ENCODE measurements at regions not wholly inside any gene's neighbourhood (a gene's known extent, or its start where the extent isn't known, plus 50 kb on each side); places are given as distances from the start of the nearest gene placed in this dataset.

DNA sequence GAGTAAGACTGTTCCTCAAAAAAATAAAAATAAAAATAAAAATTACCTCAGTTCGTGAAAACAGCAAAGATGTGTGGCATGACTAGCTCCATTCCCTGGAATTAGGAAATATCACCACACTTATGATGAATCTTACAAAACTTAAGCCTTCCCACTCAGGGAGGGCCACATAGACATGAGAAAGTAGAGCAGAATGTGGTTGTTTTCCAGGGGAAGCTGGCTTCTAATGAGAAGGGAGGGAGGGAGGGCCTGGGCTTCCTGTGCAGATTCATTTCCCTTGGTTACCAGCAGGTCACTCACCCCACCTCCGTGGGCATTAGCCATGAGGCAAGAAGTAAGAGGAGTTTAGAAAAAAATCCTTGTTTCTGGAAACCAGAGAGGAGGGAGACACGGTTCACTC is 95.9 kb upstream of the RMDN2 start:
- TF ChIP-seq NR2F2 (IDR thresholded peaks at IDR 0.05) (no peak), RAD21 (IDR thresholded peaks at IDR 0.05) (peak in 1 of 2 donors; percentile 24), SP1 (IDR thresholded peaks at IDR 0.05) (no peak), TAF1 (conservative IDR thresholded peaks at IDR 0.05) (no peak)
- TF ChIP-seq, protein P1, sequence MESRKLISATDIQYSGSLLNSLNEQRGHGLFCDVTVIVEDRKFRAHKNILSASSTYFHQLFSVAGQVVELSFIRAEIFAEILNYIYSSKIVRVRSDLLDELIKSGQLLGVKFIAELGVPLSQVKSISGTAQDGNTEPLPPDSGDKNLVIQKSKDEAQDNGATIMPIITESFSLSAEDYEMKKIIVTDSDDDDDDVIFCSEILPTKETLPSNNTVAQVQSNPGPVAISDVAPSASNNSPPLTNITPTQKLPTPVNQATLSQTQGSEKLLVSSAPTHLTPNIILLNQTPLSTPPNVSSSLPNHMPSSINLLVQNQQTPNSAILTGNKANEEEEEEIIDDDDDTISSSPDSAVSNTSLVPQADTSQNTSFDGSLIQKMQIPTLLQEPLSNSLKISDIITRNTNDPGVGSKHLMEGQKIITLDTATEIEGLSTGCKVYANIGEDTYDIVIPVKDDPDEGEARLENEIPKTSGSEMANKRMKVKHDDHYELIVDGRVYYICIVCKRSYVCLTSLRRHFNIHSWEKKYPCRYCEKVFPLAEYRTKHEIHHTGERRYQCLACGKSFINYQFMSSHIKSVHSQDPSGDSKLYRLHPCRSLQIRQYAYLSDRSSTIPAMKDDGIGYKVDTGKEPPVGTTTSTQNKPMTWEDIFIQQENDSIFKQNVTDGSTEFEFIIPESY (IDR thresholded peaks at IDR 0.05): no peak
- TF ChIP-seq, protein P2, sequence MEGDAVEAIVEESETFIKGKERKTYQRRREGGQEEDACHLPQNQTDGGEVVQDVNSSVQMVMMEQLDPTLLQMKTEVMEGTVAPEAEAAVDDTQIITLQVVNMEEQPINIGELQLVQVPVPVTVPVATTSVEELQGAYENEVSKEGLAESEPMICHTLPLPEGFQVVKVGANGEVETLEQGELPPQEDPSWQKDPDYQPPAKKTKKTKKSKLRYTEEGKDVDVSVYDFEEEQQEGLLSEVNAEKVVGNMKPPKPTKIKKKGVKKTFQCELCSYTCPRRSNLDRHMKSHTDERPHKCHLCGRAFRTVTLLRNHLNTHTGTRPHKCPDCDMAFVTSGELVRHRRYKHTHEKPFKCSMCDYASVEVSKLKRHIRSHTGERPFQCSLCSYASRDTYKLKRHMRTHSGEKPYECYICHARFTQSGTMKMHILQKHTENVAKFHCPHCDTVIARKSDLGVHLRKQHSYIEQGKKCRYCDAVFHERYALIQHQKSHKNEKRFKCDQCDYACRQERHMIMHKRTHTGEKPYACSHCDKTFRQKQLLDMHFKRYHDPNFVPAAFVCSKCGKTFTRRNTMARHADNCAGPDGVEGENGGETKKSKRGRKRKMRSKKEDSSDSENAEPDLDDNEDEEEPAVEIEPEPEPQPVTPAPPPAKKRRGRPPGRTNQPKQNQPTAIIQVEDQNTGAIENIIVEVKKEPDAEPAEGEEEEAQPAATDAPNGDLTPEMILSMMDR (IDR thresholded peaks at IDR 0.05; ENCODE audit: low read depth, low read length, missing input control): no peak
- TF ChIP-seq, protein P3, sequence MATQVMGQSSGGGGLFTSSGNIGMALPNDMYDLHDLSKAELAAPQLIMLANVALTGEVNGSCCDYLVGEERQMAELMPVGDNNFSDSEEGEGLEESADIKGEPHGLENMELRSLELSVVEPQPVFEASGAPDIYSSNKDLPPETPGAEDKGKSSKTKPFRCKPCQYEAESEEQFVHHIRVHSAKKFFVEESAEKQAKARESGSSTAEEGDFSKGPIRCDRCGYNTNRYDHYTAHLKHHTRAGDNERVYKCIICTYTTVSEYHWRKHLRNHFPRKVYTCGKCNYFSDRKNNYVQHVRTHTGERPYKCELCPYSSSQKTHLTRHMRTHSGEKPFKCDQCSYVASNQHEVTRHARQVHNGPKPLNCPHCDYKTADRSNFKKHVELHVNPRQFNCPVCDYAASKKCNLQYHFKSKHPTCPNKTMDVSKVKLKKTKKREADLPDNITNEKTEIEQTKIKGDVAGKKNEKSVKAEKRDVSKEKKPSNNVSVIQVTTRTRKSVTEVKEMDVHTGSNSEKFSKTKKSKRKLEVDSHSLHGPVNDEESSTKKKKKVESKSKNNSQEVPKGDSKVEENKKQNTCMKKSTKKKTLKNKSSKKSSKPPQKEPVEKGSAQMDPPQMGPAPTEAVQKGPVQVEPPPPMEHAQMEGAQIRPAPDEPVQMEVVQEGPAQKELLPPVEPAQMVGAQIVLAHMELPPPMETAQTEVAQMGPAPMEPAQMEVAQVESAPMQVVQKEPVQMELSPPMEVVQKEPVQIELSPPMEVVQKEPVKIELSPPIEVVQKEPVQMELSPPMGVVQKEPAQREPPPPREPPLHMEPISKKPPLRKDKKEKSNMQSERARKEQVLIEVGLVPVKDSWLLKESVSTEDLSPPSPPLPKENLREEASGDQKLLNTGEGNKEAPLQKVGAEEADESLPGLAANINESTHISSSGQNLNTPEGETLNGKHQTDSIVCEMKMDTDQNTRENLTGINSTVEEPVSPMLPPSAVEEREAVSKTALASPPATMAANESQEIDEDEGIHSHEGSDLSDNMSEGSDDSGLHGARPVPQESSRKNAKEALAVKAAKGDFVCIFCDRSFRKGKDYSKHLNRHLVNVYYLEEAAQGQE (IDR thresholded peaks at IDR 0.05): no peak
